ENCODE measurements at regions not wholly inside any gene's neighbourhood (a gene's known extent, or its start where the extent isn't known, plus 50 kb on each side); places are given as distances from the start of the nearest gene placed in this dataset.

- Mint-ChIP-seq H3K27me3 (ENCODE audit: insufficient read depth) (peaks cover 6% of the 10 kb centered on the region), H3K36me3 (ENCODE audit: low read depth) (no peaks in the 10 kb centered on the region), H3K27ac (no peak overlapping the region), H3K9me3 (peaks cover 4% of the 10 kb centered on the region), H3K4me3 (no peak overlapping the region), H3K4me1 (peaks cover 24% of the 10 kb centered on the region)
- no peaks in the 10 kb centered on the region for H3K27me3 ChIP-seq (ENCODE audit: control insufficient read depth, insufficient read depth, low read length, poor library complexity, severe bottlenecking)
- H3K4me1 ChIP-seq (ENCODE audit: control insufficient read depth, insufficient read depth, low read length): peaks cover 5% of the 10 kb centered on the region
- H3K4me3 ChIP-seq (ENCODE audit: low read length): no peak overlapping the region
- TF ChIP-seq CTCF (conservative IDR thresholded peaks at IDR 0.05): no peak
- no peak overlapping the region for H3K9ac ChIP-seq (ENCODE audit: extremely low read depth, low read length, poor library complexity, severe bottlenecking)
- WGBS, 2 experiments (ENCODE audit: insufficient coverage in 1 of 2, insufficient read length in 1 of 2): 95 to 96% methylated on average over 5 to 8 of the region's 8 CpGs
- no peak for DNase-seq
- H3K27ac ChIP-seq (ENCODE audit: low read depth, low read length): no peak overlapping the region
- H3K36me3 ChIP-seq (ENCODE audit: control insufficient read depth, insufficient read depth, low read length): no peaks in the 10 kb centered on the region
- no peaks in the 10 kb centered on the region for H3K9me3 ChIP-seq (ENCODE audit: control insufficient read depth, low read length)
These were observed 108.8 kb downstream of the TENT4A start for GRCh38 chr5:6822068-6822467.

GRCh38 chr5:6822556-6823343, 109.5 kb downstream of the TENT4A start:
- 87 to 90% methylated on average over 16 to 27 of the region's 27 CpGs for WGBS, 2 experiments (ENCODE audit: insufficient coverage in 1 of 2, insufficient read length in 1 of 2)
- peak; percentile 56 for DNase-seq
- no peak overlapping the region for H3K4me3 Mint-ChIP-seq
- H3K9me3 Mint-ChIP-seq: peaks cover 4% of the 10 kb centered on the region
- no peaks in the 10 kb centered on the region for H3K36me3 Mint-ChIP-seq (ENCODE audit: low read depth)
- H3K36me3 ChIP-seq (ENCODE audit: control insufficient read depth, insufficient read depth, low read length): no peaks in the 10 kb centered on the region
- H3K27ac ChIP-seq (ENCODE audit: low read depth, low read length): no peak overlapping the region
- peaks cover 24% of the 10 kb centered on the region for H3K4me1 Mint-ChIP-seq
- no peak overlapping the region for H3K4me3 ChIP-seq (ENCODE audit: low read length)
- no peaks in the 10 kb centered on the region for H3K9me3 ChIP-seq (ENCODE audit: control insufficient read depth, low read length)
- no peaks in the 10 kb centered on the region for H3K27me3 ChIP-seq (ENCODE audit: control insufficient read depth, insufficient read depth, low read length, poor library complexity, severe bottlenecking)
- no peak overlapping the region for H3K9ac ChIP-seq (ENCODE audit: extremely low read depth, low read length, poor library complexity, severe bottlenecking)
- H3K27me3 Mint-ChIP-seq (ENCODE audit: insufficient read depth): peaks cover 6% of the 10 kb centered on the region
- peaks cover 5% of the 10 kb centered on the region for H3K4me1 ChIP-seq (ENCODE audit: control insufficient read depth, insufficient read depth, low read length)
- H3K27ac Mint-ChIP-seq: no peak overlapping the region
- peak; percentile 15 for TF ChIP-seq CTCF (conservative IDR thresholded peaks at IDR 0.05)

- Mint-ChIP-seq H3K4me1 (peaks cover 19% of the 10 kb centered on the region), H3K9me3 (peaks cover 4% of the 10 kb centered on the region), H3K36me3 (ENCODE audit: low read depth) (no peaks in the 10 kb centered on the region), H3K27ac (no peak overlapping the region), H3K4me3 (no peak overlapping the region), H3K27me3 (ENCODE audit: insufficient read depth) (peaks cover 6% of the 10 kb centered on the region)
- 87 to 91% methylated on average over 7 to 10 of the region's 10 CpGs for WGBS, 2 experiments (ENCODE audit: insufficient coverage in 1 of 2, insufficient read length in 1 of 2)
- Histone ChIP-seq H3K27me3 (ENCODE audit: control insufficient read depth, insufficient read depth, low read length, poor library complexity, severe bottlenecking) (no peaks in the 10 kb centered on the region), H3K9ac (ENCODE audit: extremely low read depth, low read length, poor library complexity, severe bottlenecking) (no peak overlapping the region), H3K27ac (ENCODE audit: low read depth, low read length) (no peak overlapping the region), H3K36me3 (ENCODE audit: control insufficient read depth, insufficient read depth, low read length) (no peaks in the 10 kb centered on the region), H3K9me3 (ENCODE audit: control insufficient read depth, low read length) (no peaks in the 10 kb centered on the region), H3K4me1 (ENCODE audit: control insufficient read depth, insufficient read depth, low read length) (peaks cover 5% of the 10 kb centered on the region), H3K4me3 (ENCODE audit: low read length) (no peak overlapping the region)
- TF ChIP-seq CTCF (conservative IDR thresholded peaks at IDR 0.05): no peak
- no peak for DNase-seq
These were observed 110.8 kb downstream of the TENT4A start for GRCh38 chr5:6823996-6824395.

Measured in endodermal cell (in vitro differentiated cells).